ENCODE measurements at regions not wholly inside any gene's neighbourhood (a gene's known extent, or its start where the extent isn't known, plus 50 kb on each side); places are given as distances from the start of the nearest gene placed in this dataset.
"Not testable (repeated sequence)": the region's sequence is repeated elsewhere in the genome, so short reads cannot be mapped to it uniquely, and the experiment has no call there.

DNA sequence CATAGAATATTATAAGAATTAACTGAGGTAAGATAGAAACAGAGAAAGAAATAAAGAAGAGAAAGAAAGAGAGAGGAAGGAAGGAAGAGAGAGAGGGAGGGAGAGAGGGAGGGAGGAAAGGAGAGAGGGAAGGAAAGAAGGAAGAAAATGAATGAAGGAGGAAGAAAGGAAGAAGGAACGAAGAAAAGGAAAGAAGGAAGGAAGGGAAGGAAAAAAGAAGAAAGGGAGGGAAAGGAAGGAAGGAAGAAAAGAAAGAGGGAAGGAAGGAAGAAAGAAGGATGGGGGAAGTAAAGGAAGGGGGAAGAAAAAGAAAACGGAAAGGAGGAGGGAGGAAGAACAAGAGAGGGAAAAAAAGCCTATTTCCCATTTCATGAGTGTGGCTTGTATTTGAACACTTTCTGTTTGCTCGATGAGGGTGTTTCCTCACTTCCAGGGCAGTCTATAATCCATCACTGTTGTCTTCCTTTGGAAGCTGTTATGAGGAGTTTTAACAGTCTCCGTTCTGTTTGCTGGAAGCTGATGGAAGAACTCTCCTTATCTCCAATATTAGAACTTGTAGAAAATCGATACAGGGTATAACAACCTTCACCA lies 402.4 kb downstream of the TMEM114 start:
- no peak for DNase-seq (ENCODE audit: low read depth)

DNA sequence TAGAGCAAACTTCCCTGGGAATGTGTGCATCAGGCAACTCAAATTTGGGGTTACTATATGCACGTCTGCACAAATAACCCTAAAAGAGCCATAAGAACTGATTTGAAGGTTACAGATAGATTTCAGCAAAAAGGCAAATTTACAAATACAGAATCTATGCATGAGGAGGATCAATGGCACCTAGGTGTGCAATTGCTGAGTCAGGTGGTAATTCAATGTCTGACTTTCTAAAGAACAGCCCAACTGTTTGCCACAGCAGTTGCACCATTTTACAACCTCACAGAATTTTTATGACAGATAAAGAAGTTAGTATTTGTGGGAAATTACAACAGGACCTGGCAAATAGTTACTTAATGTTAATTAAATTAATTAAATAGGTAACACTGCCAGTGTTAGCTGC lies 405.5 kb downstream of the TMEM114 start:
- no peak for DNase-seq (ENCODE audit: low read depth)

- DNase-seq (ENCODE audit: low read depth) = no peak
Observed at GRCh38 chr16:8183176-8184099, 406.9 kb downstream of the TMEM114 start.

- no peak for DNase-seq (ENCODE audit: low read depth)
Observed at GRCh38 chr16:8182761-8183160, 407.6 kb downstream of the TMEM114 start.

GRCh38 chr16:8179615-8180014 lies 410.7 kb downstream of the TMEM114 start:
- DNase-seq (ENCODE audit: low read depth) = no peak

- no peak for DNase-seq (ENCODE audit: low read depth)
Observed at GRCh38 chr16:8178271-8178670, 412.0 kb downstream of the TMEM114 start.

- no peak for DNase-seq (ENCODE audit: low read depth)
Observed at GRCh38 chr16:8175411-8175810, 414.9 kb downstream of the TMEM114 start.

DNA sequence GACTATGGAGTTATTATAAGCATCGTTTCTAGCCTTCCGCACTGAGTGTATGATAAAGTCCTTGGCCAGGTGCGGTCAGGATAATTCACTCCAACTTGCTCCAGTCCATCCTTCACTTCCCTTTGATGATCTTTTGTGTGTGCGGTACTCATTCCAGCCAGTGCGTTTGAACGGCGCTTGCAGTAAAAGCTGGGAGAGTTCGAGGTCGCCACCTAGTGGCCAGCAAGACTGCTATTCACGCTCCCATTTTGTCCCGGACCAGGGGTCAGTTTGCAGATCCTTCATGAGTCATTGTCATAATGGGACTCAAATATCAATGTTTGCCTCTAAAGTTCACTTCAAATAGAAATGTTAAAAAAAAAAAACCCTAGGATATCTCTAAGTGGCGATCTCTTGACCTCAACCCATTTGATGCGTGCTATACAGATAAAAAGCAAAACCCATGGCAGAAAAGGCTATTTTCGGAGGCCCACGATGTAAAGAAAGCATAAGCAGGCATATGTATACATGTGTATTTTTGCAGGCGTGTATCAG lies 417.1 kb downstream of the TMEM114 start:
- peak; percentile 11 for DNase-seq (ENCODE audit: low read depth)

DNA sequence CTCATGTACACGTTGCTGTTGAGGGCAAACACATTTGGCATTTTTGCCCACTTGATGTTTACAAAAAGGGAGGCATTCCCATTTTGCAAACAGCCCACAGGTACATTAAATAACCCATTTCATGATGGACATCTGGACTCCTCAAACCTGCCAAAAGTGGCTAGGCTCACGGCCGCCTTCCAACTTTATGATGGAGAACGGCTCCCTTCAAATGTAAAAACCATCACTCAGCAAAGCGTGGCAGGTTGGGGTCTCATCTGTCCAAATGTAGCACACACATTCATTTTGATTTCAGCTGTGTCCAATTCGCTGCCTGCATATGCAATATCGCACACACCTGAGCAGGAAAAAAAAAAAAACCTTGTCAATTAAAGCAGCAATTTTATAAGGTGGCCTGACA lies 417.8 kb downstream of the TMEM114 start:
- DNase-seq (ENCODE audit: low read depth) = no peak

DNA sequence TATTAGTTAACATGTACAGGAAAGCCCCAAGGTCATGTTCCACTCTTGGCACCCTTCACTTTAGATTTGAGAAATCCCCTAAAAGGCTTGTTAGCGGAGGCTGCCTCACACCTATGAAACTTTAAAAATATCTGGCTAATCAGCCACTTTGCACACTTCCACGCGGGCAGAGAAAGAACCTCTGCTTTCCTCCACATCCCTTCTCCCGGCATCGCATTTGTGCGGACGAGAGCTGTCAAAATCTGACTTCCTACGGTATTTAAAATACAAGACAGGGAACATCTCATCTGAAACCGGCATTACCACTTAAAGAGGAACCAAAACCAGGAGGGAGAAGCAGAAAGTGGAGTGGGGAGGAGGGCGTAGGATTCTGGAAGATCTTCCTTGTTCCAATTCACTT lies 422.3 kb downstream of the TMEM114 start:
- DNase-seq (ENCODE audit: low read depth) = no peak

- DNase-seq (ENCODE audit: low read depth) = no peak
Observed at GRCh38 chr16:8167436-8167835, 422.9 kb downstream of the TMEM114 start.

GRCh38 chr16:8158051-8158450 lies 432.3 kb downstream of the TMEM114 start:
- no peak for DNase-seq (ENCODE audit: low read depth)

- DNase-seq (ENCODE audit: low read depth) = no peak
Observed at GRCh38 chr16:8155275-8155674, 435.0 kb downstream of the TMEM114 start.

- DNase-seq (ENCODE audit: low read depth) = no peak
Observed at GRCh38 chr16:8146256-8147012, 443.9 kb downstream of the TMEM114 start.

GRCh38 chr16:8138666-8139065 lies 451.6 kb downstream of the TMEM114 start:
- DNase-seq (ENCODE audit: low read depth) = no peak

DNA sequence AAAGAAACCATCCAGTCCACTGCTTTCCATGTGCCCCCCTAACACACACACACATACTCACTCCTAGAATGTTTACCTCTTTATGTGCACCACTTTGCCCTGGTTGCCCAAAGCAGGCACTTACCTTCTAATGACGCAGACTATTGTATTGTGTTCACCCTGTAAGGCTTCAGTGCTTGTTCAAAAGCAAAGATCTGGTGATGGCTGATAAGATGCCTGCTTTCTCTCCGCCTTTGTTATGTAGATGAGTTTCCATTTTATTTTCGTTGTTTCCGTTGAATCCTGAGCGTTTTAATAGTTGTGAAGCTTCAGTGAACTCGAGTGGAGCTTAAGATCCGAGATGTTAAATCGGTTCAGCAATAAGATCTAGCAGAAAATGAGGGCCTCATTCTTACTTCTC lies 452.7 kb downstream of the TMEM114 start:
- DNase-seq (ENCODE audit: low read depth) = no peak

- DNase-seq (ENCODE audit: low read depth) = no peak
Observed at GRCh38 chr16:8130197-8130596, 460.1 kb downstream of the TMEM114 start.

DNA sequence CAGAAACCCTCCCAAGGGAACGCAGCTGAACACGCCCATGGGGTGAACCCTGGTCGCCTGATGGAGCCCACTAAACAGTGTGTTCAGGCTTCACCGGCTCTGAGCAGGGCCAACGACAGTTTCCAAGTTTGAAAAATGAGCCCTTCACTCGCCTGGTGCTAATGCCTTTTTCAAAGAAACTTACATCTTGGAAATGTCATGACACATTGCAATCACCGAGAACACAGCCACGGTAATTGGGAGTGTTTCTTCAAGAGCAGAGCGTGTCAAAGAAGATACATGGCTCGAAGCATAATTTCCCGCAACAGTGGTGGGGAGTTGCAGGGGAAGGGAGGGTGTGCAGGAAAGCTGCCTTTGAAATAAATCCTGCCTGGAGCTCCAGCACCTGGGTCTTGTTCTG lies 463.2 kb downstream of the TMEM114 start:
- no peak for DNase-seq (ENCODE audit: low read depth)

DNA sequence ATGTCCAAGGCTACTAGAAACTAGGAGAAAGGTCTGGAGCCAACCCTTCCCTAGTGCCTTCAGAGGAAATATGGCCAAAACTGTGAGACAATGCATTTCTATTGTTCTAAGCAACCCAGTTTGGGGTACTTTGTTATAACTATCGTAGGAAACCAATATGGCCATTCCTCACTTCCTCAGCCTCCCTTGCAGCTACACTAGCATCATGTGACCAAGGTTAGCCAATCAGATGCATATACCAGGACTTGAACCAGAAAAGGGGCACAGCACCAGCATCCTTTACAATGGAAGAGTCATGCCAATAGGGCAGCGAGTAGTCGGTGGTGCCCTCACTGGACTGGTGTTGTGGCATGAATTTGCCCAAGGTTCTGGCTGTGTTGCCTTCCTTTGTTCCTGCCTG lies 464.0 kb downstream of the TMEM114 start:
- DNase-seq (ENCODE audit: low read depth) = no peak

DNA sequence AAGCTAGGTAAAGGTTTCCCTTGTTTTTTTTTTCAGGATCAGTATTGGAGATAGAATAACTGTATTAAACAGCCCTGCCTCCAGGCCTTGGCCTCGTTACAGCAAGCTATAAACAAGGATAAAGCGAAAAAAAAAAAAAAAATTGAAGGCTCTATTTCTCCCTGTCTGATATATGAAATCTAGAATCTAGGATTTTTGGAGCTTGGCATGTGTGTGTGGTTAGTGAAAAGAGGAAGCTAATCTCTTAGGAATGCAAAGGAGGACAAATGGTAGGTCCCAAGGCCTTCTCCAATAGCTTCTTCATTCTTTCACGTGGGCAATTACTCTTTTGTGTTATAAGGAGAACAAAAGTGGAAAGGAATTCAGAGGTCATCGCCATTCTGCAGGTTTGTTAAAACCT lies 470.3 kb downstream of the TMEM114 start:
- DNase-seq (ENCODE audit: low read depth) = no peak

- DNase-seq (ENCODE audit: low read depth) = no peak
Observed at GRCh38 chr16:8115814-8116213, 474.5 kb downstream of the TMEM114 start.

GRCh38 chr16:8114941-8115340 lies 475.4 kb downstream of the TMEM114 start:
- not testable (repeated sequence) for DNase-seq (ENCODE audit: low read depth)

- no peak for DNase-seq (ENCODE audit: low read depth)
Observed at GRCh38 chr16:8113843-8114242, 476.5 kb downstream of the TMEM114 start.
